Chondrocyte (in vitro differentiated cells): ENCODE measurements at regions not wholly inside any gene's neighbourhood (a gene's known extent, or its start where the extent isn't known, plus 50 kb on each side); places are given as distances from the start of the nearest gene placed in this dataset.

Experiments
- DNase-seq: peaks from one replicate; pipeline ENCODE4 v3.0.0; 2021; ENCODE audit warnings: mixed read lengths, low spot score
- H3K27ac Mint-ChIP-seq: one replicate; pipeline ENCODE4 v1.8.0; 2021; ENCODE audit warnings: mild to moderate bottlenecking, moderate library complexity, mixed read lengths; ENCODE audit not compliant: unreplicated experiment
- H3K27me3 Mint-ChIP-seq: 2 replicates; pipeline ENCODE4 v1.8.0; 2021; ENCODE audit warnings: low read depth, mixed read lengths
- H3K36me3 Mint-ChIP-seq: 2 replicates; pipeline ENCODE4 v1.8.0; 2021; ENCODE audit warnings: low read depth, mixed read lengths
- H3K4me1 Mint-ChIP-seq: 2 replicates; pipeline ENCODE4 v1.8.0; 2021; ENCODE audit warnings: low read depth, mild to moderate bottlenecking, mixed read lengths
- H3K4me3 Mint-ChIP-seq: one replicate; pipeline ENCODE4 v1.8.0; 2021; ENCODE audit warnings: mild to moderate bottlenecking, moderate library complexity, mixed read lengths; ENCODE audit not compliant: unreplicated experiment
- H3K9me3 Mint-ChIP-seq: 2 replicates; pipeline ENCODE4 v1.8.0; 2021; ENCODE audit warnings: low read depth, mixed read lengths
- TF ChIP-seq, protein P1 (sequence below): fragments of 200-600 bp; sonication (generic); IDR thresholded peaks from 2 replicates; pipeline ENCODE4 v1.5.0; 2021; ENCODE audit warnings: antibody characterized with exemption, mild to moderate bottlenecking, moderate library complexity

DNA sequence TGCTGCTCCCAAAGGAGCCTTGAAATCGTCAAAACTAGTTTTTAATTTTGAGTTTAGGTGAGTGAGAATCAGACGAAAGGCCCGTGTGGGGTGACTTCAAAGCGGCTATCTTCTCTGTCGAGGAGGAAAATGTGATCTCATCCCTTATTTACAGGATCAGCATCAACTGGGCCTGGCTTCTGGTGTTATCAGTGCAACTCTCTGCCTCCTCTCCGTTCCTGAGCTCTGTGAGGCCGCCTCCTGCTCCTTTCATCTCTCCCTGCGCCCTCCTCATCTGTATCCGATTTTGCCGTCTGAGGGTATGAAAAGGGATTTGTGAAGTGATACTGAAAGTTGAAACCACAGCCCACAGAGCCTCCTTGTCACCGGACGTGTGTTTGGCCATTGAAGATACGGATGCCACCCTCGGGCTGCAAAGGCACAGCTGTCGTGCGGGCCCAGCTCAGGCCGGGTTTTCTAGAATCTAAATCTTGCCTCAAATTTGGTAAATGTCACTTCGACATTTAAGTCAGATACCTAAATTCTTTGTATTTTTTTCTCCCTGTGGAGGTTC, 408.7 kb upstream of the ADARB2 start:
- Mint-ChIP-seq H3K9me3 (no peaks in the 10 kb centered on the region), H3K4me3 (no peak overlapping the region), H3K4me1 (no peaks in the 10 kb centered on the region), H3K27me3 (peaks cover 2% of the 10 kb centered on the region), H3K27ac (no peak overlapping the region), H3K36me3 (no peaks in the 10 kb centered on the region)
- no peak for DNase-seq
- TF ChIP-seq, protein P1, sequence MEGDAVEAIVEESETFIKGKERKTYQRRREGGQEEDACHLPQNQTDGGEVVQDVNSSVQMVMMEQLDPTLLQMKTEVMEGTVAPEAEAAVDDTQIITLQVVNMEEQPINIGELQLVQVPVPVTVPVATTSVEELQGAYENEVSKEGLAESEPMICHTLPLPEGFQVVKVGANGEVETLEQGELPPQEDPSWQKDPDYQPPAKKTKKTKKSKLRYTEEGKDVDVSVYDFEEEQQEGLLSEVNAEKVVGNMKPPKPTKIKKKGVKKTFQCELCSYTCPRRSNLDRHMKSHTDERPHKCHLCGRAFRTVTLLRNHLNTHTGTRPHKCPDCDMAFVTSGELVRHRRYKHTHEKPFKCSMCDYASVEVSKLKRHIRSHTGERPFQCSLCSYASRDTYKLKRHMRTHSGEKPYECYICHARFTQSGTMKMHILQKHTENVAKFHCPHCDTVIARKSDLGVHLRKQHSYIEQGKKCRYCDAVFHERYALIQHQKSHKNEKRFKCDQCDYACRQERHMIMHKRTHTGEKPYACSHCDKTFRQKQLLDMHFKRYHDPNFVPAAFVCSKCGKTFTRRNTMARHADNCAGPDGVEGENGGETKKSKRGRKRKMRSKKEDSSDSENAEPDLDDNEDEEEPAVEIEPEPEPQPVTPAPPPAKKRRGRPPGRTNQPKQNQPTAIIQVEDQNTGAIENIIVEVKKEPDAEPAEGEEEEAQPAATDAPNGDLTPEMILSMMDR, result no peak

- TF ChIP-seq, protein P1, result no peak
- Mint-ChIP-seq H3K36me3 (no peaks in the 10 kb centered on the region), H3K4me1 (no peaks in the 10 kb centered on the region), H3K9me3 (no peaks in the 10 kb centered on the region), H3K27ac (no peak overlapping the region), H3K4me3 (no peak overlapping the region), H3K27me3 (peaks cover 2% of the 10 kb centered on the region)
- no peak for DNase-seq
Observed at GRCh38 chr10:2145491-2145890, 408.2 kb upstream of the ADARB2 start.

DNA sequence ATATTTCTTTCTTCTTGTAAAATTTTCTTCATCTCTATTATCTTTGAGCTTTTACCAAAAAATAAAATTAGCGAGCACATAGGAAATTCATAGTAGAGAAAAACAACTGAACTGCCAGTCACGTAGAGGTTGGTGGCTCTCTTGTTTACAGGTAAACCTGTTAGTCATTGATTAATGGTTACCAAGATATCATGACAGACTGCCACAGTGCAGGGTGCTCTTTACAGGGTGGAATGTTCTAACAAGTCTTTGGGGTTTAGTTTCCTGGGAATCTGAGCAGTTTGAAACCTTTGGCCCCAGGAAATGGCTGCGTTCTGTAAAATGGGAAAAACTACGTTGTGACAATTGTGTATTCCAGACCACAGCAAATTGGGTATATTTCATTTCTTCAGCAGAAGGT, 407.3 kb upstream of the ADARB2 start:
- TF ChIP-seq, protein P1, result no peak
- H3K4me3 Mint-ChIP-seq, result no peak overlapping the region
- no peaks in the 10 kb centered on the region for H3K9me3 Mint-ChIP-seq
- DNase-seq, result no peak
- peaks cover 3% of the 10 kb centered on the region for H3K4me1 Mint-ChIP-seq
- H3K27ac Mint-ChIP-seq, result no peak overlapping the region
- peaks cover 2% of the 10 kb centered on the region for H3K27me3 Mint-ChIP-seq
- H3K36me3 Mint-ChIP-seq, result no peaks in the 10 kb centered on the region

DNA sequence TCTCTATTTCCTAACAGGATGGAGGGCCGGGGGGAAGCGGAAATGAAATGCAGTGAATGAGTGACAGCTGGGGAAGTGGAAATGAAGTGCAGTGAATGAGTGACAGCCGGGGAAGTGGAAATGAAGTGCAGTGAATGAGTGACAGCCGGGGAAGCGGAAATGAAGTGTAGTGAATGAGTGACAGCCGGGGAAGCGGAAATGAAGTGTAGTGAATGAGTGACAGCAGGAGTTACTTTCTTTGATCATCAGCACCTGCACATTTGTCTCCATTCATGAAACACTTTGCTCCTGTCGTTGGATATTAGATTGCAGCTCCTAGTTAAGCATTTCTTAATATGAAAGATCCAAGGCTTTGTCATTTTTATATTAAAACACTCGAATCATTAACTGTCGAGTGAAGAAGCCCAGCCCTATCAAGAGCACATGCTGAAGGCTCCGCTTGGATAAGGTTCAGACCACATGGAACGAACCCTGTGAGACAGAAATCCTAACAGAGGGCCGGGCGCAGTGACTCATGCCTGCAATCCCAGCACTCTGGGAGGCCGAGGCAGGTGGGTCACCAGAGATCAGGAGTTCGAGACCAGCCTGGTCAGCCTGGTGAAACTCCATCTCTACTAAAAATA, 406.0 kb upstream of the ADARB2 start:
- Mint-ChIP-seq H3K4me3 (no peak overlapping the region), H3K27ac (no peak overlapping the region), H3K36me3 (no peaks in the 10 kb centered on the region), H3K27me3 (peaks cover 2% of the 10 kb centered on the region), H3K9me3 (no peaks in the 10 kb centered on the region), H3K4me1 (peaks cover 5% of the 10 kb centered on the region)
- TF ChIP-seq, protein P1, result no peak
- DNase-seq, result no peak

- peaks cover 5% of the 10 kb centered on the region for H3K4me1 Mint-ChIP-seq
- no peaks in the 10 kb centered on the region for H3K27me3 Mint-ChIP-seq
- TF ChIP-seq, protein P1, result no peak
- no peaks in the 10 kb centered on the region for H3K9me3 Mint-ChIP-seq
- no peak overlapping the region for H3K4me3 Mint-ChIP-seq
- H3K27ac Mint-ChIP-seq, result no peak overlapping the region
- H3K36me3 Mint-ChIP-seq, result no peaks in the 10 kb centered on the region
- DNase-seq, result no peak
Observed at GRCh38 chr10:2139746-2140145, 402.4 kb upstream of the ADARB2 start.
